ENCODE measurements at regions not wholly inside any gene's neighbourhood (a gene's known extent, or its start where the extent isn't known, plus 50 kb on each side); places are given as distances from the start of the nearest gene placed in this dataset.

DNA sequence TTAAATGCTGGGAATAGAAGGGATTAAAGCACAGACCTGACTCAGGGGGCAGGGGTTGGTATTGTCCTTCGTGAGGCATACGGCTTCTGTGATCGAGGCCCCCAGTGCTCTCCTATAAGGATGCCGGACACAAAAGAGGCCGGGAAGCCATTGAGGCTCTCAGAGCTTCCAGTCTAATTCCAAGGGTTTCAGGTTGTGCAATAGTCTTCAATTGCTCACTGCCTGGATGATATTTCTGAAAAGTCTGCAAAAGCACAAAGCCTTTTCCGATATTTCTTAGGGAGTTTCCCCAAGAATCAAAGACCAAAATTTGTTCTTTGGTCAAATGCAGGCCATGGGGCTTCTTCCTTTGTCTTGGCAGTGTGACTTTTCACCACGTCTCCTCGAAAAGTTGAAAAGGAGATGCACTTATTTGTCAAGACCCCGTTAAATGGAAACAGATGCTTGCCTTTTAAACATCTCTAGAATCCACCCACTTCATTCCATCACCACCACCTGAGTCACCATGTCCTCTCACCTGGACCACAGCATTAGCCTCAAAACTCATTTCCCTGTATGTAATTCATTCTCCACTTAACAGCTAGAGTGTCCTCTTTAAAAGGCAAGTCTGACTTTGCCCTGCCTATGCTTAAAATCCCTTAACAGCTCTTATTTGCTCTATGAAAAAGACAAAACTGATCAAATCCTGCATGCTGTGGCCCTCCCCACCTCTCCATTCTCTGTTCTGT, 134.8 kb upstream of the NAMPT start:
- no peak for DNase-seq (ENCODE audit: low spot score)

DNA sequence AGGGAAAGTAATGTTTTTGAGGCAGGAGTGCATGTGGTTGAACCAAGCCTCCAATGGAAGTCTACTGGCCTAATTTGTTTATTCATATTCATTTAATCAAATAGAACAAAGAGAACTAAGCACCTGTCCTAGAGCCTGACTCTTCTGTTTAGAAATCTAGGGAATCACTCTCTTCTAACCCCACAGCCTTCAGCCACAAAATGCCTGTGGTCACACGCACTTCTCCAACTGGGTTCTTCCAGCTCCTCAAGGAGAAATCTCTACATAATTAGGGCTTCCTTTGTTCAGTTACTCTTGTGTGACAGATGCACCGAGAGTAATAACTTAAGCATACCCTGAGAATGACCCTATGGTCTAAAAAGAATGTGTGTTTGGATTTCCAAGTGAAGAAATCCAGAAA, 133.7 kb upstream of the NAMPT start:
- no peak for DNase-seq (ENCODE audit: low spot score)

DNA sequence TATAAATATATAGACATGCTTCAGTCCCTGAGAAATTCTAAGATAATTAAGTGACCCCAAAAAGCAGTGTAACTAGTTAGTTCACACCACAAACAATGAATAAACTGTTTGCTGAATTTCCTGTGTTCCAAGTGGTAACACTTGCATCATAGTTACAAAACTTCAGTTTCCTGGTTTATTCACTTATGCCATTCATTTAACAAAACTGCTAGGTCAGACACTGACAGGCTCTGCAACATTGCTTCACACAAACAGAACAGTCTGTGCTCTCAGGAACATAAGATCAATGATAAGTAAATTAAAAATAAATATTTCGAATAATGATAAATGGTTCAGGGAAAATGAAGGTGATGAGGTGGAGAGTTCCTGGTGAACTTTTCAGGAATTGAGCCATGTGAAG, 133.3 kb upstream of the NAMPT start:
- DNase-seq (ENCODE audit: low spot score): no peak

DNA sequence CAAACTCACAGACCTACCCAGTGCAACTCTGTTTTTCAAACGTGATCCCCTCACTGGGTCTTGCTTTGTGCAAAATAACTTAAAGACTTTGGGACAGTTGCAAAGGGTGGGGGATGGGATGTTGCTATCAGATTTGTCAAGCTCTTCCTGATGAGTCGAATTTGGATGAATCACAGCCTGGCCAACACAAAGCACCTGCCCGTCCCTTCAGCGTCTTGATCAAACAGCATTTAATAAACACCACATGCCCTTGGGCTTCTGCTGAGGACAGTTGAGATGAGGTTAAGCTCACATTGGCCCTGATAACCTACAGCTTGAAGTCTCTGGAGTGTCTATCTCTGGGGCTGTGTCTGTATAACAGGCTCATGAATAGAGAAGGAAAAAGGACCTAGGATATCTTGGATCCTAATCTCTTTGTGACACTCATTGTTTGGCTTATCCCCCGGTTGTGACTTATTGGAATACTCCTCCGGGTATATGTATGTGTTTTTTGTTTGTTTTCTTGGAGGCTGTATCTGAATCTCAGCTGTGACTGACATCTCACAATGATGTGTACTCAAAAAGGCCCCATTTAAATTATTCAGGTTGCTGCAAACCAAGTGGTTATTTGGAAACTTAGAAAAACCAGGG, 132.6 kb upstream of the NAMPT start:
- DNase-seq (ENCODE audit: low spot score): no peak

DNA sequence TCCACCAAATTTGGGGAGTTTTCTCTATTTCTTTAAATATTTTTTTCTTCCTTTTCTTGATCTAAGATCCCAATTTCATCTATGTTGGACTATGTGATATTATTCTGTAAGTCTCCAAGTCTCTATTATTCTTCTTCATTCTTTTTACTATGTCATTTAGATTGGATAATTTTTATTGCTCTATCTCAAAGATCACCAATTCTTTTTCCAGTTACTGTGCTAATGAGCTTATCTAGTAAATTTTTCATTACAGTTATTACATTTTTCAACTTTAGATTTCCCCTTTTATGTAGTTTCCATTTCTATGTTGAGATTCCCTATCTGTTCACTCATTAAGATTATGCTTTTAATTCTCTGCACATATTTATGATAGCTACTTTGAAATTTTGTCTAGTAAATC, 131.6 kb upstream of the NAMPT start:
- no peak for DNase-seq (ENCODE audit: low spot score)

DNA sequence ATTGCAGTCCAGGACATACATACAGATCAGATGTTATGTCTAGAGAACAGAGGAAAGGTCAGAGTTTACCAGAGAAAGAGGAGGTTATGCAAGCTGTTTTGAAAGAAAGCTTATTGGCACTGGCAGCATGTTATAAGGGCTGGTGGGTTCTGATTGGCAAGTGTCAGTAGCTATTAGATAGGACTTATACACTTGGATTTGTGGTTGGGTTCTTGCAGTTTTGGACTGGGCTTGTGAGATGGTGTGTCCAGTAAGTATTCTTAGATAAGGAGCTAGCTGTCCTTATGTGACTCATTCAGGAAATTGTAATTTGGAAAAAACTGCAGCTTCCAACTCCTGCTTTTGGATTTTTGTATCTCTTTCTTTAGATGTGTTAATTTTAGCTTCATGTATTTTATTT, 130.7 kb upstream of the NAMPT start:
- DNase-seq (ENCODE audit: low spot score): no peak

DNA sequence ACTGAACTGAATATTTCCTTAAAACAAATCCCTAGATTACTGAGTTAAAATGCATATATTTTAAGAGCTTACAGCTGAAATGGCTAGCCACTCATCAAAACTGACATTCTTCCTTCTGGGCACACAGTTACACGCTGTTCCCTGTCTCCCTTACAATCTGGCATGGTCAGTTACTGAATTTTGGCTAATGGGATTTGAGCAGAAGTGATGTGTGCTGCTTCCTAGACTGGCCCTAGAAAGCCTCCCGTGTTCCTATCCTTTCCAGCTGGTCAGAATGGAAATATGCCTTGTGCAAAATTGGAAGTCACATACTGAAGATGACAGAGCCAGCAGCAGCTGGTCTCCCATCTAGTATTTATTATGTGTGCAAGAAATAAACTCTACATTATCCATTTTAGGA, 128.7 kb upstream of the NAMPT start:
- no peak for DNase-seq (ENCODE audit: low spot score)

DNA sequence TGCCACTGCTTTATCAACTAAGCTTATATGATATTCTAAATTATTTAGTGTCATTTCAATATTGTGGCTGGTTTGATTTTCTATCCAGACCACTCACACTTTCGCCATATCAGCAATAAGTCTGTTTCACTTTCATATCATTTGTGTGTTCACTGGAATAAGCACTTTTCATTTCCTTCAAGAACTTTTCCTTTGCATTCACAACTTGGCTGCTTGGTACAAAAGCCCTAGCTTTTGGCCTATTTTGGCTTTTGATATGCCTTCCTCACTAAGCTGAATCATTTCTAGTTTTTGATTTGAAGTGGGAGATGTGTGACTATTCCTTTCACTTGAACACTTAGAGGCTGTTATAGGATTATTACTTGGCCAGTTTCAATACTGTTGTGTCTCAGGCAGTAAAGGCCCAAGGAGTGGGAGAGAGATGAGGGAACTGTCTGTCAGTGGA, 120.9 kb upstream of the NAMPT start:
- peak; percentile 23 for DNase-seq (ENCODE audit: low spot score)

DNA sequence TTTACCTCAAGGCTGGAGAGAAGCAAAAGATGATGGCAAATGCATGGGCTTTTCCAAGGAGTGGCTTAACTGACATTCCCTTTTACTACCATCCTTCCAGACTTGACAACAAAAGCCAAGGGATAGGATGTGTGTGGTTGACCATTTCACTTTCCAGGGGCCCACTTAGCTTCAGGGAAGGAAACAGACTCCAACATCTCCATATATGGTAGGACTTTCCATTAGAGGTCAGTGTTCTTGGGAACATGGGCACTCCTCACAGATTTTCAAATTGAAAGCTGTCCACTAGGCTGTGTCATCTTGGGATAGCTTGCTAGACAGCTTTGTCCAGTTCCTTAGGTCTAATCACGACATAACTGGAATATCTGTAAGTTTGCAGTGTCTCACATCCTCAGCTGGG, 118.1 kb upstream of the NAMPT start:
- no peak for DNase-seq (ENCODE audit: low spot score)

DNA sequence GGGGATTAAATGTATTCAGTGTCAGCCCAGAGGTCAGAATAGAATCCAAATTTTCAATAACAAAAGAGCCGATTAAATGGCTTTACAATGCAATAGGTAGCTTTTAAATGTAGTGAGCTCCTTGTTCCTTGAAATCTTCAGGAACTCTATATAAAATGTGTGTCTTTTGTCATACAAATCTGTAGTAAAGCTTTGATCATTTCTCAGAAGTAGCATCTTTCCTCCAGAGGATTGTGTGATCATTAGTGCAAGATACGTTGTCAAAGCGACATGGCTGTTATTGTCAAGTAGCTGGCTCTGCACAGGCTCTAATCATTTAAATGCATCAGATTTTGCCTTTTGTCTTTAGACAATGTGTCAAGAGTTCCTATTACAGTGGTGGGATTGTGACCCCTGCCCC, 116.1 kb upstream of the NAMPT start:
- DNase-seq (ENCODE audit: low spot score): no peak

DNA sequence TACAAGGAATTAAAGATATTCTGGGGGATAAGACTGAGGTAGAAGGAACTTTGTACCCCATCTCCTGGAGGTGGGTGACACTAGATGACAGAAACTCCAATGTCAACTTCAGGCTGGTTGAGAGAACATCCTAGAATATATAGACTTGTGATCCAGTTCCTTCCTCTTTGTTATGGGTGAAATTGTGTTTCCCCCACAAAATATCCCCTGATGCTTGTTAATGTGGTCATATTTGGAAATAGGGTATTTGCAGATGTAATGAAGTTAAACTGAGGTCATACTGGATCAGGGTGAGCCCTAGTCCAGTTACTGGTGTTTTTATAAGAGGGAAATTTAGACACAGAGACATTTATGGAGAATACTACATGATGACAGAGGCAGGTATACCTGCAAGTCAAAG, 114.0 kb upstream of the NAMPT start:
- no peak for DNase-seq (ENCODE audit: low spot score)

DNA sequence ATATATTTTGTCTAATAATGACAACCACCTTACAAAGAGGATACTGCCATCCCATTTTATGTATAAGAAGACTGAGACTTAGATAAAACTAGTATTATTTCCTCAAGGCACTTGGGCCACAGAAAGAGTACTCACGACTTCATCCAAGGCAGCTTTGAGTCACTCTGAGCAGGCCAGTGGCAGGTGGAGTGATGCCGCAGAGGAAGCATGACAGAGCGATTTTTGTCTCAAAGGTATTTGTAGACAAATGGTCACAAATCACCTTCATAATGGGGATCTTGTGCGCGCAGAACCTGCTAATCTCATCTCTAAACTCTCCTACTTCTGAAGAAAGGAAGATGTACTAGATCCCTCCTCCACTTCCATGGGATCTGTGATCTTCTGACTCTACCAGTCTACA, 113.2 kb upstream of the NAMPT start:
- DNase-seq (ENCODE audit: low spot score): no peak

DNA sequence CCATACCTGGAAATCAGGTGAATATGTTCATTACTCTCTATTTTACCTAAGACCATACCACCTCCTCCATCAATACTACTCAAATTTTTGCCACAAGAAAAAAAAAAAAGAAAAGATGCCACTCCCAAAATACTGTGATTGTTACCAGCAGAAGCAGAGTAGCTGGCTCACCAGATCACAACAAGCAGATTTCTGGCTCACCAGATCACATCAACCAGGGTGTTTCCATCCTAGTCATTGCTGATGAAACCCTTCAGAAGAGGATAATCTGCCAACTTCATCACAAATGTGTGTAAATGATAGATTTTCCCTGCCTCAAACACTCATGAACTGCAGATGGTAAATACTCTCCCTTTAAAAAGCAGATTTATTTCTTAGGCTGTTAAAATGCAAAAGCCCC, 109.7 kb upstream of the NAMPT start:
- DNase-seq (ENCODE audit: low spot score): no peak

DNA sequence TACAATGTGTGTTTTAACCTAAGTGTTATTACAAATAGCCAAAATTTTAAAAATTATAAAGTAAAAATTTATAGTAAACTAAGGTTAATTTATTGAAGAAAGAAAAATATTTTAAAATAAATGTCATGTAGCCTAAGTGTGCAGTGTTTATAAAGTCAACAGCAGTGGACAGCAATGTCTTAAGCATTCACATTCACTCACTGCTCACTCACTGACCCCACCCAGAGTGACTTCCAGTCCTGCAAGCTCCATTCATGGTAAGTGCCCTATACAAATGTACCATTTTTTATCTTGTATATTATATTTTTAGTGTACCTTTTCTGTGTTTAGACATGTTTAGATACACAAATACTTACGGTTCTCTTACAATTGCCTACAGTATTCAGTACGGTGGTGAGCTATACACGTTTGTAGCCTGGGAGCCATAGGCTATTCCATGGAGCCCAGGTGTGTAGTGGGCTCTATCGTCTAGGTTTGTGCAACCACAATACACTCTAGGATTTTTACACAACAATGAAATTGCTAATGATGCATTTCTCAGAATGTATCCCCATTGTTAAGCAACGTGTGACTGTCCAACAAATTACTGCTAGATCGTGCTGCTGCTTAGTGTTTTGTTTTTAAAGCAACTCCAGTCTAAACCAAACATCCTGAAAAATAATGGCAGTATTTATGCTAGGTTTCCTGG, 108.9 kb upstream of the NAMPT start:
- no peak for DNase-seq (ENCODE audit: low spot score)

DNA sequence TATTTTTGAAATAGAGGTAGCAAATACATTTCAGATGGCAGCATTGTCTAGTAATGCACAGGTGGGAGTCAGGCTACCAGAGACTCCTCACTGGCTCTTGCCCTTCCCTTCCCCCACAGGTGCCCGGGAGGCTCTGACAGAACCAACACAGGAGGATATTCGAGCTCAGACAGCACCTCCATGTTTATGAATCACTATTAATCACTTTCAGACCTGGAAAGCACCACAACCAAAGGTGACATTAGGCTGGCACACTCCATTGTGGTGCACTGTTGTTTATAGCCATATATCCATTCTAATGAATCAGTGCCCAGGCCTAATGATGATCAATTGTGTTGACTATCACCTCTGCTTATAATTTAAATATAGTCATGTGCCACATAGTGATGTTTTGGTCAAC, 107.8 kb upstream of the NAMPT start:
- no peak for DNase-seq (ENCODE audit: low spot score)

DNA sequence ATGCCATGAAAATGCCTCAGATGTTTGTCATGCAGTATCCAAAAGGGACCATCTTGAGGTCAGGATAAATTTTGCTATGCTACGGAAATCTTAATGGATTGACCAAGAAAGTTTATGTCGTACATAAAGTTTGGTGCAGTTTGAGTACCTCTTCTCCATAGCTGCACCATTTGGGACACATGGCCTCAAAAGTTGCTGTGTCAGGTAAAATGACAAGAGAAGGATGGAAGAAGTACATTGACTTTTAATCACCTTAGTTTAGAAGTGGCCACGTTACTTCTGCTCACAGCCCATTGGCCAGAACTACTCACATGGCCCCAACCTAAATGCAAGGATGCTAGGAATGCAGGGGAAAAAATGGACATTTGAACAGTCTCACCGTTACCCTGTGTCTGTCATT, 107.4 kb upstream of the NAMPT start:
- DNase-seq (ENCODE audit: low spot score): no peak

DNA sequence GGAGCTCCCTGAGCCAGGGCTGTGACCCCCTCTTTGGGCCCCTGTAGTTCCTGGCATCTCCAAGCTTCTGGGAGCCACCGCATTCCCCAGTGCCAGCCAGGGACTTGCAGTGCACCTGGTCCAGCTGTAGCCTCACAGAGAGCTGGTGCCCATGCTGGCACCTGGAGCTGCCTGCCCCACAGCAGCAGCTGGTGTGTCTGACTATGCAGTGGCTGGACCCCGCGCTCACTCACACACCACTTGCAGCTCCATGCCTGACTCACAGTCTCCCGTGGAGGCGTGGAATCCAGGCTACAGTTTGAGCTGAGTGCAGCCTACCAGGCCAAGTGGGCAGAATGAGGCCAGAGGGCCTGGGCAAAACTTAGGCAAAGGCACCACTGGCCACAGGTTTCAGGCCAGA, 102.2 kb upstream of the NAMPT start:
- no peak for DNase-seq (ENCODE audit: low spot score)

DNA sequence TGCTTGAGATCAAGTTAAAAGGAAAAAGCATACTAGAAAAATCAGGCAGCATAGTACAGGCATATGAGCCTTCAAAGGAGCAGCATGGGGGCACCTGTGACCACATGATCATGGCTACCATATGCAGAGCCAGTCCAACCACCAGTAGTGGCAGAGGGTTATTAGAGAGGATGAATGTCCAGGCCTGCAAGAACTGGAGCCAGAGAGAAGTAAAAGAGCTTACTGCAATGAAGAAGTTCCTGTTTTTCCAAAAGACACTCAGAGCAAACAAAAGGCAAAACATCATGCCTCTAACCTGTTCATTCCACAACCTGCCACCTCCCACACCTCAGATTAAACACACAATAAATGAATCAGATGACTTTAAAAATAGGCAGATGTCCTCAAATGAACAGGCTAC, 99.6 kb upstream of the NAMPT start:
- no peak for DNase-seq (ENCODE audit: low spot score)

DNA sequence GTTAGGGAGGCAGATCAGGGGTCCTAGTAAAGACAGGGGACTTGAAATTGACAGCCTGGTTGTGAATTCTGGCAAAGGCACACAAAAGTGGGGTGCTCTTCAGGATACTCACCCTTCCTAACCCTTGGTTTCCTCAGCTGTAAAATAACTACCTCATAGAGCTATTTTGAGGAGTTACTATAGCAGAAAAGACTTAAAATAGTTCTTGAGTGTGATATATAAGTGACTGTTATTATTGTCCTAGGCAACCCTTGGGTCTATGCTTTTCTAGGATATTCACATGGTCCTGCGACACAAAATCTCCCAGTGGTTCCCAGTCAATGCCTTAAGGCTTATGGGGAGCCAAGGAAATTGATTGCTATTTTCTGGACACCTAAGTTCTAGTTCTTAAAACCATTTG, 98.1 kb upstream of the NAMPT start:
- DNase-seq (ENCODE audit: low spot score): no peak

DNA sequence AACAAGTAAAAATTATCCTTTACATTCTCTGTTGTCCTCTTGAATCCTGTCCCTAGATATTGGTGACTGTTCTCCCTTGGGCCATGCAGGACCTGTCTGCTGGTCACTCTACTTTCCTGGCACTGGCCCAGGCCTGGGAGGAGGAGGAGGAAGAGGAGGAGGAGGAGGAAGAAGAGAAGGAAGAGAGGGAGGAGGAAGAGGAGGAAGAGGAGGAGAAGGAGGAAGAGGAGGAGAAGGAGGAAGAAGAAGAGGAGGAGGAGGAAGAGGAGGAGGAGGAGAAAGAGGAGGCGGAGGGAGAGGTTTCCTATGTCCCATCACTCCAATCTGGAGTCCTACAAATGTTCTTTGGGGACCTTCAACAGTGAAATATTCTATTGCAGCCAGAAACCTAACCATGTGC, 97.3 kb upstream of the NAMPT start:
- no peak for DNase-seq (ENCODE audit: low spot score)

DNA sequence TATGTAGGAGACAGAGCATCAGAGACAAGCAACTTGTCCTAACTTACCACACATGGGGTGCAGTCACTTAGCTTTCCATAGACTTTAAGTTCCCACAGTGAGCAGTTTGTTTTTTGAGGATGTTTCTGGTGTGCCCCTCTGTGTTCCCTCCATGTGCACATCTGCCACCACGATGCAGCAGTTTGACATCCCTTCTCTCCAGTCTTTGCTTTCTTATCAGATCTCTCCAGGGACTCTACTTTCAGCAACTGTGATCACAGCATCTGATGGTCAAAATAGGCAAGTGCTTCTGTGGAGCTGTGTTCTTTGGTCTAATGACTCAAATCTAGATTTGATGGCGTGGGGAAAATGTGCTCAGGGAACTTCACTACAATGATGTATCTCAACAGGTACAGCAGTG, 96.5 kb upstream of the NAMPT start:
- DNase-seq (ENCODE audit: low spot score): no peak

DNA sequence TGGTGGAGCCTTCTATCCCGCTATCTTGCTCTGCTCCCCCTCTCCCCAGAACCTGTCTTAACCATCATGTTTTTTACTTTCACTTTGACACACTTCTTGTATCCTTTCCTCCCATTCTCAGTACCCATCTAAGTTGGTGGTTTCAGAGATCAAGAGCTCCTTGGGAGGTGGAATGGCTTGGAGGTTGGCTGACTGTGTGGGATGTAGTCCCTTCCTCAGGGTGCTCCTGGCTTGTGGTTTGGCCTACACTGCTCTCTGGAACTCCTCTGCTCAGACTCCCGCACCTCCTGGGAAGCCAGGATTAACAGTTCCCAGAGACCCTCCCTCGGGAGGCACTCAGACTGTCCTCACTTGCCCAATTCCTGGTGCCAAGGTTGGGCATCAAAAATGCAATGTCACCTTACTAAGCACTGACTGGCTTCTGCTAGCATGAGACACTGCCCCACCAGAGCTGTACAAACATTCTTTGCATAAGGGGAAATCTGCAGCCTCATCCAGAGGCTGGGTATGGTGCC, 93.1 kb upstream of the NAMPT start:
- no peak for DNase-seq (ENCODE audit: low spot score)

DNA sequence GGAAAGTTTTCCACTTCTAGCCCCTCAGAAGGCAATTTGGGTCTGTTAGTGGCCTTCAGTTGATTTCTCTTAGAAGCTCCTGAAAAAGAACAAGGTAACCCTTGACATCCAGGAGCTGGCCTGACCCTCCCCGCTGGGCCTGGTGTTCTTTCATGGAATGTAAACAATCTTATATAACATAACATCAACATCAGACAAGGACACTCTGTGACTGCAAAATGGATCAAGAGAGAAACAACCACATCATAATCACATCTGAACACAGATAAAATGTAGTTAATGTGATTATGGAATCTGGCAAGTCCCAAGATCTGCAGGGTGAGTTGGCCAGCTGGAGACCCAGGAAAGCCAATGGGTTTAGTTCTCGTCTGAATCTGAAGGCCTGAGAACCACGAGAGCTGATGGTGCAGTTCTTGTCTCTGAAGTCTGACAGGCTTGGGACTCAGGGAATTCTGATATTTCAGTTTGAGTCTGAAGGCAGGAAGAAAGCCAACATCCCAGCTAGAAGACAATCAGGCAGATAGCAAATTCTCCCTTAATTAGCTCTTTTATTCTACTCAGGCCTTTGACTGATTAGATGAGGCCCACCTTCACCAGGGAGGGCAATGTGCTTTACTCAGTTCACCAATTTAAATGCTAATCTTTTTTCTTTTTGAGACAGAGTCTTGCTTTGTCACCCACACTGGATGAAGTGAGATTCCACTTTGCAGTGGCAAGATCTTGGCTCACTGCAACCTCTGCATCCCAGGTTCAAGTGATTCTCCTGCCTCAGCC, 91.4 kb upstream of the NAMPT start:
- DNase-seq (ENCODE audit: low spot score): no peak

Measured in NAMALWA (cell line).